ENCODE measurements at regions not wholly inside any gene's neighbourhood (a gene's known extent, or its start where the extent isn't known, plus 50 kb on each side); places are given as distances from the start of the nearest gene placed in this dataset.
"Not testable (repeated sequence)": the region's sequence is repeated elsewhere in the genome, so short reads cannot be mapped to it uniquely, and the experiment has no call there.

GRCh38 chr1:31485166-31485565, 72.2 kb downstream of the SERINC2 start:
- DNase-seq (ENCODE audit: low read depth, low spot score): no peak
- no peak overlapping the region for H3K4me3 ChIP-seq (ENCODE audit: low read length)

- no peak for DNase-seq (ENCODE audit: low read depth, low spot score)
- H3K4me3 ChIP-seq (ENCODE audit: low read length): no peak overlapping the region
Measured at GRCh38 chr1:31487143-31487542, 74.1 kb downstream of the SERINC2 start.

- no peak for DNase-seq (ENCODE audit: low read depth, low spot score)
- H3K4me3 ChIP-seq (ENCODE audit: low read length): no peak overlapping the region
Measured at GRCh38 chr1:31487721-31488293, 74.8 kb downstream of the SERINC2 start.

GRCh38 chr1:31488528-31488927, 75.5 kb downstream of the SERINC2 start:
- DNase-seq (ENCODE audit: low read depth, low spot score): no peak
- no peak overlapping the region for H3K4me3 ChIP-seq (ENCODE audit: low read length)

- DNase-seq (ENCODE audit: low read depth, low spot score): not testable (repeated sequence)
Measured at GRCh38 chr1:31489575-31489974, 76.6 kb downstream of the SERINC2 start.

GRCh38 chr1:31490596-31490995, 77.6 kb downstream of the SERINC2 start:
- not testable (repeated sequence) for DNase-seq (ENCODE audit: low read depth, low spot score); H3K4me3 ChIP-seq (ENCODE audit: low read length)

More at GRCh38 chr1:31489575-31489974, 76.6 kb downstream of the SERINC2 start:
- not testable (repeated sequence) for H3K4me3 ChIP-seq (ENCODE audit: low read length)

- not testable (repeated sequence) for DNase-seq (ENCODE audit: low read depth, low spot score); H3K4me3 ChIP-seq (ENCODE audit: low read length)
Measured at GRCh38 chr1:31495351-31495750, 81.0 kb upstream of the TINAGL1 start.

- not testable (repeated sequence) for DNase-seq (ENCODE audit: low read depth, low spot score)
Measured at GRCh38 chr1:31495770-31496169, 80.5 kb upstream of the TINAGL1 start.

GRCh38 chr1:31497601-31498000, 78.7 kb upstream of the TINAGL1 start:
- no peak overlapping the region for H3K4me3 ChIP-seq (ENCODE audit: low read length)
- no peak for DNase-seq (ENCODE audit: low read depth, low spot score)

More at GRCh38 chr1:31495770-31496169, 80.5 kb upstream of the TINAGL1 start:
- H3K4me3 ChIP-seq (ENCODE audit: low read length): not testable (repeated sequence)

GRCh38 chr1:31498376-31499040, 77.8 kb upstream of the TINAGL1 start:
- H3K4me3 ChIP-seq (ENCODE audit: low read length): no peak overlapping the region
- no peak for DNase-seq (ENCODE audit: low read depth, low spot score)

- H3K4me3 ChIP-seq (ENCODE audit: low read length): no peak overlapping the region
- DNase-seq (ENCODE audit: low read depth, low spot score): peak; percentile 61
Measured at GRCh38 chr1:31501505-31501904, 74.8 kb upstream of the TINAGL1 start.

- DNase-seq (ENCODE audit: low read depth, low spot score): no peak
- no peak overlapping the region for H3K4me3 ChIP-seq (ENCODE audit: low read length)
Measured at GRCh38 chr1:31502253-31502652, 74.1 kb upstream of the TINAGL1 start.

- no peak for DNase-seq (ENCODE audit: low read depth, low spot score)
- H3K4me3 ChIP-seq (ENCODE audit: low read length): no peak overlapping the region
Measured at GRCh38 chr1:31502926-31503511, 73.3 kb upstream of the TINAGL1 start.

GRCh38 chr1:31503570-31503969, 72.7 kb upstream of the TINAGL1 start:
- H3K4me3 ChIP-seq (ENCODE audit: low read length): no peak overlapping the region
- no peak for DNase-seq (ENCODE audit: low read depth, low spot score)

GRCh38 chr1:31504001-31504400, 72.3 kb upstream of the TINAGL1 start:
- H3K4me3 ChIP-seq (ENCODE audit: low read length): no peak overlapping the region
- no peak for DNase-seq (ENCODE audit: low read depth, low spot score)

GRCh38 chr1:31505911-31506497, 70.3 kb upstream of the TINAGL1 start:
- peak overlapping the region; percentile 60 for H3K4me3 ChIP-seq (ENCODE audit: low read length)
- peak; percentile 100 for DNase-seq (ENCODE audit: low read depth, low spot score)

- no peak for DNase-seq (ENCODE audit: low read depth, low spot score)
- peak overlapping the region; percentile 60 for H3K4me3 ChIP-seq (ENCODE audit: low read length)
Measured at GRCh38 chr1:31507221-31507620, 69.1 kb upstream of the TINAGL1 start.

- DNase-seq (ENCODE audit: low read depth, low spot score): no peak
- H3K4me3 ChIP-seq (ENCODE audit: low read length): peak overlapping the region; percentile 60
Measured at GRCh38 chr1:31507676-31508530, 68.4 kb upstream of the TINAGL1 start.
